NCI-H345 treated with DMSO at 0.1 percent for 48 hours (cell line): ENCODE measurements at regions not wholly inside any gene's neighbourhood (a gene's known extent, or its start where the extent isn't known, plus 50 kb on each side); places are given as distances from the start of the nearest gene placed in this dataset.

ENCODE experiments used
- DNase-seq: peaks from one replicate; lab custom pipeline; 2025; ENCODE audit not compliant: unreplicated experiment; lab: John Stamatoyannopoulos, UW

DNA sequence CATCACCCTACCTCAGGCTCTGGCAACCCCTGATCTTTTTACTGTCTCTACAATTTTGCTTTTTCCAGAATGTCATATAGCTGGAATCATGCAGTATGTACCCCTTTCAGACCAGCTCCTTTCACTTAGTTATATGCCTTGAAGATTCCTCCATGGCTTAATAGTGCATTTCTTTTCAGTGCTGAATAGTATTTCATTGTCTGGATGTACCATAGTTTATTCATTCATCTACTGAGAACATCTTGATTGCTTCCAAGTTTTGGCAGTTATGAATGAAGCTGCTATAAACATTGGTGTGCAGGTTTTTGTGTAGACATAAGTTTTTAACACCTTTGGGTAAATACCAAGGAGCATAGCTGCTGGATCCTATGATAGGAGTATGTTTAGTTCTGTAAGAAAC lies 50.8 kb upstream of the ANP32A start:
- DNase-seq = no peak

DNA sequence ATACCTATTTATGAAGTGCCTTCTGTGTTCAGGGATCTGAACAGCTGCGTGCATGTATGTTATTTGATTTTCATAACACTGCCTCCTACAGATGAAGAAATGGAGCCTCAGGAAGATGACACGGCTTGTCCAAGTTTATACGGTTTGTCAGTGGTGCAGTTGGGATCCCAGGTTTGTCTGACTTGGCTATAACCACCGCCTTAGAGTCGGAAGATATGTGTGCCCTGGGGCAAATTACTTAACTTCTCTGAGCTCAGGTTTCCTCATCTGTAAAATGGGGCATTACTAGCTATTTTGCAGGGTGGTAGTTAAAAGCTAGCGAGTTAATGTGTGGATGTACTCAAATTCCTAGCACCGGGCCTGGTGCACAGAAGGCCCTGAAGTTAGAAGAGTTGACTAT lies 54.1 kb upstream of the ANP32A start:
- no peak for DNase-seq

DNA sequence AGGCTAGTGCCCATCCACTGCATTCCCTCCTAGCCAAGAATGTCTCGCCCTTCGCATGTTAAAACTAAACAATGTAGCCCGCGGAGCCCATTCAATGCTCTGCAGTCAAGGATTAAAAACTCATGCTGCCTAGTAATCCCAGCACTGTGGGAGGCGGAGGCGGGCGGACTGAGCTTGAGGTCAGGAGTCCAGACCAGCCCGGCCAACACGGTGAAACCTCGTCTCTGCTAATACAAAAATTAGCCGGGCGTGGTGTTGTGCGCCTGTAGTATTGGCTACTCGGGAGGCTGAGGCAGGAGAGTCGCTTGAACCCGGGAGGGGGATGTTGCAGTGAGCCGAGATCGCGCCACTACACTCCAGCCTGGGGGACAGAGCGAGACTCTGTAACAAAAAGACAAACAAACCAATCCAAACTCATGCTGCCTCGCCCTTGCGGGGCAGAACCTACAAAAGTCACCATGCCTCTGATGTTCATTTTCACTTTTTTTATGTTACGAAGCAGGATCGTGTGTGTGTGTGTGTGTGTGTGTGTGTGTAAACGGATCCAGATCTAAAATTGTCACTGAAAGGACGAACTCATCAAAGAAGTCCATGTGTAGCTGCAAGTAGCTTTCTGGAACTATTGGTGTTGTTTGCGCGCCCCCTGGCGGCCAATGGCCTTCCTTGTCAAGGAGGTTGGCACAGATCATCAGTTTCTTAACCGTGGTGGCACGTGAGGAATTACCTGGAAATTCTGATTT lies 54.8 kb upstream of the SPESP1 start:
- DNase-seq = peak; percentile 47

DNA sequence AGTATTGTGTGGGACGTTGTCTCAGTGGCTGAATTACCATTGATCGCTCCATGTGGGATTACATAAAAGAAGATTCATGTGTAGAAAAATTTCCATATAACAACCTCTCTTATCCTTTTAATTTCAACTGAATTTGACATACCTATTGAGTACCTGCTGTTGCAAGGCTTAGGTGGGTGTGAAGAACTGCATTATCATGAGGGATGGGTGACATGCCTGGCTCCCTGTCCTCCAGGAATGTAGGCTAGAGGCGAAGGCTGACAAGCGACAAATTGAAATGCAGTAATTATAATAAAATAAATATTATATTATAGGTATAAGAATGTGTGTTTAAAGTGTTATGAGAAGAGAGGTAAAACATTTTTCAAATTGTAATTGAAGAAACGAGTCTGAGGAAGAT lies 52.7 kb upstream of the SPESP1 start:
- DNase-seq = no peak

DNA sequence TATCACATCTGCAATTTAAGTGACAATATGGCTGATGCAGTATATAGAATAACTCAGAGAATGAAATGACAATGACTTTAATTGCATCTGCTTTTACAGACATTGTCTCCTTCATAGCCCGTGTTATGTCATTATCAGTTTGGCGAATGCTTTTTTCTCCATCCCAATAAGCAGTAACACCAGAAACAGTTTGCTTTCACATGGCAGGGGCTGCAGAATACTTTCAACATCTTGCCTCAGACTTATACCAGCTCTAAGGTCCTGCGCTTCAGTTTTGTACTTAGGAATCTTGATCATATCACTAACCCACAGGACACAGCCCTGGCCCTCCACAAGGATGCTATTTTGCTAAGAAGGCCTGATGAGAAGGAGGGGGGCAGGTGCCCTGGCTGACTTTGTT lies 49.9 kb upstream of the SPESP1 start:
- DNase-seq = no peak
